ENCODE measurements at regions not wholly inside any gene's neighbourhood (a gene's known extent, or its start where the extent isn't known, plus 50 kb on each side); places are given as distances from the start of the nearest gene placed in this dataset.

GRCh38 chr20:39328347-39328746, 366.2 kb downstream of the DHX35 start:
- DNase-seq = no peak

DNA sequence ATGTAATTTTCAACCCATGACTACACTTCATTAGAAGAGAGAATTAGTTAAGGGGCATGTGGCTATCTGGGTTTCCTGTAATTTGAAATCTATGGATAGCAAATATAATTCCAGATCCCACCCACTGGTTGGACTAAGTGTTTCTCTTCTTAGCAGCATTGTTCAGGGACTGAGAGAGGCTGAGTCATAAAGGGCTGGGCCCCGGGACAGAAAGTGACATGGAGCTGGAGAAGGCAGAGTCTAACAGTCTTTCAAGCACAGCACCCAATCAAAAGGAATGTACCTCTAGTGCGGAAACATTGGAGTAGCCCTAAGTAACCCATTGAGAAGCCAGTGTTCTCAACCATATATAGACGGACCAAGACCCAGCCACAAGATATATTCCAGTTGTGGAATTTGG, 363.9 kb downstream of the DHX35 start:
- DNase-seq = no peak

DNA sequence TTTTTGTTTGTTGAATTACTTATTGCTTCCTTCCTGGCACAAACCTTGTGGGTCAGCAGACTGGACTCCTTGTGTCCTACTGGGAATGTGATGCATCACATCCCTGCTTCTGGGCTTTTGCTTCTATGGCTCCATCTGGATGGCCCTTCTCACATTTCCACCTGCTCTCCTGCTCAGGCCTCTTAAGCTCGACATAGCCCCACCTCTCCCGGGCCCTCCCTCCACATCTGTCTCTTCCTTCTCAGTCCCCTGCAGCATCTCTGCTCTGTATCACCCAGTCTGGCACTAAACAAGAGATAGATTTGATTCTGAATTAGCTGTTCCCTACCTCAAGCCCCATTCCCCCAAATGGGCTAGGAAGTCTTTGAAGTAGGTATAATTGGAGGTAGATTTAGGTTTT, 356.8 kb downstream of the DHX35 start:
- no peak for DNase-seq

DNA sequence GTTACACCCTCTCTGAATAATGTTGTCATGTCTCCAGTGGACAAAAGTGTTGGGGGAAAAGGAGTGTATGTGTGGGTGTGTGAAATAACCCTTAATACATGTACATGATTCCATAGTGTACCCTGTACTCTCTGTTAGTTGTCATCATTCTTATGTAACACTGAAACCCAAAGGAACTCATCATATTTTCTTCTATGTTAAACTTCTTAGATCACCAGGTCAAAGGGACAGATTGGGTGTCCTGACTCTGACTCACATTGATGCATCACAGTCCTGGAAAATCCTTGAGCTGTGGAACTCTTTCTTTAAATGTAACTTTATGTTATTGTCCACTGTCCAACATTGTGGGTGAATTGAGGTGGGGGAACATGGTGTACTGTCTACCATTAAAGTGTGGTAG, 350.5 kb downstream of the DHX35 start:
- no peak for DNase-seq

- no peak for DNase-seq
Observed at GRCh38 chr20:39311851-39312506, 349.8 kb downstream of the DHX35 start.

DNA sequence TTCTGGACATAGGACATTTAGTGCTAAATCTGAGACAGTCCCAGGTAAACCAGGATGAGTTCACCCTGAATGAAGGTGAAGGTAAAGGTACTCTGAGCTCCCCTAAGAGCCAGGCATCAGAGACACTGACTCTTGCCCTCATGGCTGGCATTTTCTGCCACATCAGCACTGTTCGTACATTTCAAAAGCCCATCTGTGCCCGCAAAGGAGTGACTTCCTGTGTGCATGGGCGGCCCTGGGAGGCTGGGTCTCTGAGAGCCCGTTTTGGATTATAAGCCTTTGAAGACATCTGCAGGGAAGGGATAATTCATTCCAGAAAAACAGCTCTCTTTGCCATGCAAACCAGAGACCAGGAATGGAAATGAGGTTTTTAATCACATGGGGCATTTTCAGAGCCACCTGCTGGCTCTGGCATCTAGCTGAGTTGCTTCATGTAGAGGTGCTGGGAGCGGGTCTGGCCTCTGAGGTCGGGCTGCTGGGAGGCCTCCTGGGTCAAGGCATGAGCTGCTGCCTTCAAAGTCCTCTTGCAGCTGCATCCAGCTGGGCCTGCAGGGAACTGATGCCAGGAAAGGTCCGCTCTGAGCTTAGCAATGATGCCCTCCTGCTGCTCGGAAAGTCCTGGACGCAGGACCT, 348.3 kb downstream of the DHX35 start:
- DNase-seq = no peak

GRCh38 chr20:39309458-39309857, 347.3 kb downstream of the DHX35 start:
- no peak for DNase-seq

GRCh38 chr20:39302312-39302711, 340.2 kb downstream of the DHX35 start:
- no peak for DNase-seq

DNA sequence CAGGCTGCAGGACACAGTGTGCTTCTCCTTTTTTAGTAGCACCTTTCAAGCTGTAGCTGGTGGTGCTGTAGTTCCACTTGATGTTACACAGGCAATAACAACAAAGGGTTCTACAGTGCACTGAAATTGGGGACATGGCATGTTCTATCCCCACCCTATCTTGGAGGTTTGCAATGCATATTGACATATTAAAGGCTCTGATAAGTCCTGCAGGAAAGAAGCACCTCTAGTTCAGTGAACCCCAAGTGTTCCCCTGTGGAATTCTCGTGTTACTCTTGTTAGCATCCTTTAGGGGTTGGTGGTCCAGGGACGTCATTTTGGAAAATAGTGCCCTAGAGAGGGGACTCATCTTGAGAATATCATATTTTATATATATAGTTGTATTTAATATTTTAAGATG, 337.6 kb downstream of the DHX35 start:
- no peak for DNase-seq

DNA sequence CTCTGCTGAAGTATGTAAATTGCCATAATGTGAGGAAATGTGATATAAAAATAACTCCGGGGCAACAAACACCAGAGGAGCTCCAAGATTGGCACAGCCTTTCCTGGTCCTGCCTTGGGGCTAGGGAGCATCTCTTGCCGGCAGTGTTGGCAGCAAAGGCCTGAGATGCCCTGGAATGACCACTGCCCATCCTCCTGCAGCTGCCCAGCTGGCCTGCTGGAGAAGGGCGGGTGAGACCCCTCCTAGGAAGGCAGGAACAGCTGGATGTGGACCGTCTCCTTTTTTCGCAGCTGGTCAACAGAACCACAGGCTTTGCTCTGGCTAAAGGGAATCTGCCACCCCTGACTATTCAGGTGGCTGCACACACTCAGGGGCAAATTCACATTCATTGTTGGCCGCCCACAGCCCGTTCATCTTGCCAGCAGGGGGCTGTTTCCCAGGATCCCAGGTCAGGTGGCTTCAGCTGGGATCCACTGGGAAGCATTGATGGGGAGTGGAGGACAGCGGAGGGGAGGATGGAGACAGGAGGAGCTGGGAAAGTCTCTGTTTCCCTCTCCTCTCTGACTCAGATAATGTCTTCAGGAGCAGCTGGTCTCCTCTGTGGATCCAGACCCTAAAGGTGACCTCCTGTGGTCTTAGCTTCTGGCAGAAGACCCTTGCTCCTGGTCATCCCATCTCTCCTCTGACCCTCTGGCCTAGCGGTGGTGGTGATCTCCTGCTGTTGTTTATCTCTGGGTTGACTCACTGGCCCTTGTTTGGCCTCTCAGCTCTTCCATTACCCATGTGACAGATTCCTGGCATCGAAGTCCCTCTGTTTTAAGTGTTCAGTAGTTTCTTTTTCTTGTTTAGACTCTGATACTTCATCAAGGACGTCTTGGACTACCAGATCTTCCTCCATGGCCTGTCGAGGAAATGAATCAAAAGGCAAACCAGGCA, 336.7 kb downstream of the DHX35 start:
- no peak for DNase-seq

DNA sequence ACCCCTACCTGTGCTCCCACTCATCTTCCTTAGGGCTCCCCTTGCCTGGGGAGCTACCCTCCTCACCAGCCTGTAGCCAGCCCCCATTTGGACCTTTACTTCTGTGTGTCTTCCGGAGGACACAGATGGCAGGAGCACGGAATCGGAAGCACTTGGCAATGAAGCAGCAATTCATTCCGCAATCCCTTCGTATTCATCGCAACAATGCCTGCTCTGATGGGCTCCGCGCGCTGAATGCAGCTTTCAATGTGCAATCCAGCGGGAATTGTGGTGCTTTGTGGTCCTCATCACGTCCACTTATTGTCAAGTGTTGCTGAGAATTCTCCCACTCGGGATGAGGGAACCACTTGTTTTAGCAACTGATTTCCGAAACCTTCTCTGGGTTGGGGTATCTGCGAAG, 336.0 kb downstream of the DHX35 start:
- DNase-seq = no peak

DNA sequence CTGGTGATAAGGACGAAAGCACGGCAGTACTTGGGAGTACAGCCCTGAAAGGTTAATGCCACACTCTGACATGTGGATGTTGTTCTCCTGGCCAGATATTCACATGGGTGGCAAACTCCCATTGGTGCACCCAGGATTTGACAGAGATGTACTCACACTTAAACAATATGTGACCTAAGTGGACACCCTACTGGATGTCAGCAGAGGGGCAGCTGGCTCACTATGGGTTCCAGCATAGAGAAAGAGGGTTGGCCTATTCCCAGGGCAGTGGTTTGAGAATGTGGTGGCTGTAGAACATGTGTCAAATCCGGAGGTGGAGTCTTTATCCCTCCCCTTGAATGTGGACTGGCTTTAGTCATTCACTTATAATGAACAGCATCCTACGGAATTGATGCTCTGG, 333.2 kb downstream of the DHX35 start:
- DNase-seq = no peak

DNA sequence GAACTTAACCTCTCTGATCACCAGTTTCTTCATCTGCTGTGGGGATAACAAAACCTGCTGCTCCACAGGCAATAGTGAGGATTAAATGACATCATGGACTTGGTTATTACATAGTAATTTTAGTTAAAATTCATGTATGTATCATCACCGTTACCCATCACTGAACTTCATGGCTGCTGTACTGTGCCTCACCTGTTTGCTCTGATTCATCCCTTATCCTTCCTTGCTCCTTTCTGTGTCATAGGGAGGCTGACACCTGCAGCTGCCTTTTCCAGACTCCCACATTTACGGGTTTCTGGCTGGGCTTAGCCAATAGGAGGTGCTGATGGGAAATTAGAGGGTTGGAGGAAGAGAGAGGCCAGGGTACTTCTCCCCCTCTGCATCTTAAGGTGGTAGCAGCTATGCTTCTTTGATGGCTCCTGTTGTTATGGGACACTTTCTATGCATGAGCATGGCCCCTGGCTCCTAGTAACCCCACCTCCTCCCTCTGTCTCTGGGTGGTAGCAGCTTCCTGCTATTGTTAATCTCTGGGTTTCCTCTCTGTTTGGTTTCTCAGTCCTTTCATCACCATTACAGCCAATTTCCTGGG, 332.1 kb downstream of the DHX35 start:
- DNase-seq = no peak

DNA sequence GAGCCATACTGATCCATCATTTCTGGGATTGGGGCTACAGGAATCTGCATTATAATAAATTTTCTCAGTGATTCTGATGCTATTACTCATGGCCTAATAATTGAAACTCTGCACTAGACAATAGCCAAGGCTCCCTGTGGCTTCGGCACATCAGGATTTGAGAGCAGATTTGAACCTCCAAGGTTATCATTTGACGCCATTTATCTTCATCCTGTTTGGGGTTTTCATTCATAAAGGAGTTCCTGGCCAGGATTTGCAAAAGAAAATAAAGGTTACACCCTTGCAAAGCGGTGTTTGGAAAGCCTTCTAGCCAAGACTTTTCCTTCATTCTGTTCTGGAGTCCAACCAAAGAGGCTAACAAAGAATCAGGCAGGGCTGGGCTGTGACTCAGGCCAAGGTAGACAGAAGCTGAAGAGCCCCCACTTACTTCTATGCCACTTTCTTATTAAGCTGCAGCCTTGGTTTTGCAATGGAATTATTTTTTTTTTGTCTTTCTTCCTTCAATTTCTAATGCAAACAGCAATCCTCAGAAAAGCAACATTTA, 330.1 kb downstream of the DHX35 start:
- no peak for DNase-seq

GRCh38 chr20:39291301-39291700, 329.2 kb downstream of the DHX35 start:
- no peak for DNase-seq

- no peak for DNase-seq
Observed at GRCh38 chr20:39290575-39290974, 328.4 kb downstream of the DHX35 start.

GRCh38 chr20:39289831-39290230, 327.7 kb downstream of the DHX35 start:
- no peak for DNase-seq

- DNase-seq = peak; percentile 15
Observed at GRCh38 chr20:39289316-39289715, 327.2 kb downstream of the DHX35 start.

DNA sequence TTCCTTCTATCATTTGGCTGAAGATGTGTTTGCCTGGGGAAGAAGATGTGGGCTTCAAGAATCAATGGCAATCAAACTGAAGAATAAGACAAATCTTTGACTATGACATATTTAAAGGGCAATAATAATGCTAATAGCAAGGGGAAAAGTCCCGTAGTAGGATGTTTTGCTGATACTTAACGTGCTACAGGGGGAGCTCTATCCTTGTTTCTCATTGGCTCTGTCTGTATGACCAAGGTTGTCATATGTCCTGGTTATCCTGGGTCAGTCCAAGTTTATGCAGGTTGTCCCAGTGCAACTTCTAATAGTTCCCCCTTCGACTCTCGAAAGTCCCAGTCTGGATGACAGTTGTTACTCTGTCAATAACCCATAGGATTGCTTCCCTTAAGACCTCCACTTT, 321.3 kb downstream of the DHX35 start:
- DNase-seq = no peak

GRCh38 chr20:39282619-39283092, 320.5 kb downstream of the DHX35 start:
- no peak for DNase-seq

DNA sequence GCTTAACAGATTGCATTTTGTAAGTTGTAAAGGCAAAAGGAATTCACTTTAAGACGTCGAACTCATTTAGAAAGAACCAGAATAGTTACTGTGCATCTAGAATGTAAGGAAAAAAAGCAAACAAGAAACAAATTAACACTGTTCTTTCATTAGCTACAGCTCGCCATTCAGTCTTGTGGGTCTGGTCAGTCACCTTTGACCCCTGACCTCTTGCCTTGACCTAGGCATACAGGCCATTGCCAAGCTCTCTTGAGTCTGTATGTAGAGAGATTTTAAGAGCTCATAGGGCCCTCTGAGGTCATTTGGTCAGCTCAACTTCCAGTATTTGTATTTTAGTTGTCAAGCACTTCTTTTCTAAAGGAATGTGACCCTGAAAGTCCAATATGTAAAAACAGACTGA, 318.7 kb downstream of the DHX35 start:
- no peak for DNase-seq

- DNase-seq = no peak
Observed at GRCh38 chr20:39278230-39278788, 316.2 kb downstream of the DHX35 start.

GRCh38 chr20:39277185-39277584, 315.0 kb downstream of the DHX35 start:
- no peak for DNase-seq
